ENCODE measurements at regions not wholly inside any gene's neighbourhood (a gene's known extent, or its start where the extent isn't known, plus 50 kb on each side); places are given as distances from the start of the nearest gene placed in this dataset.

- no peak for DNase-seq
- ATAC-seq, result no peak
- intact Hi-C loops (cut with DNase I, micrococcal nuclease), result no loop called here
These were observed 51.0 kb upstream of the USP3 start for GRCh38 chr15:63453186-63453905.

DNA sequence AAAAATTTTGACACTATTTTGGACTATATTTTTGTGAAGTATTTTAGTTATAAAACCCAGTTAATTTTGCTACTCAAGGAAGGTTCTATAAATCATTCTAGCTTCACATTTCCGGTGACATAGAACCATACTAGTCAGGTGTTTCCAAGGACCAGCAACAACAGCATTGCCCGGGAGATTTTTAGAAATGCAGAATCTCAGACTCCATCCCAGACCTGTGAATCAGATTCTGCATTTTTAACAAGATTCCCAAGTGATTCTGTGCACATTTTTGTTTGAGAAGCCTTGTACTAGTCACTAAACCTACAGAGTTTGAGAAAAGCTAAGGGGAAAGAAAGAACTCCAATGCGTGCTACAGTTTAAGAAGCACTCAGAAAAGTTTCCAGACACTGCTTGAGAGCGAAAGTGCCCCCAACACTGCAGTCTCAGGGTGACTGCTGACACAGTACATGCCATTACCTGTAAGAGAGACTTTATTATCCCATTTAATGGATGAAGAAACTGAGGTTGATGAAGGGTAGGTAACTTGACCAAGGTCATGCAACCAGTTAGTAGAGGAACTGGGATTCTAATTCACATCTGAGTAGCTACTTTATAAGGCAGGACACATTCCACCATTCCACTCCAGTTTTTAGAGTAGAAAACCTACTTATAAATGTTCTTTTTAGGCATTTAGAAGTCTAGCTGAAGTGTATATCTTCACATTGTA is 49.7 kb upstream of the USP3 start:
- DNase-seq (no peak), ATAC-seq (no peak)
- intact Hi-C loops (cut with DNase I, micrococcal nuclease), result no loop called here

Measured in left colon (tissue), 2 donors.